GM23248 (cell line): ENCODE measurements at regions not wholly inside any gene's neighbourhood (a gene's known extent, or its start where the extent isn't known, plus 50 kb on each side); places are given as distances from the start of the nearest gene placed in this dataset.

ENCODE experiments used
- EZH2 ChIP-seq: fragments of 200-600 bp; sonication (generic); IDR thresholded peaks from 2 replicates; pipeline ENCODE4 v1.6.1; 2018; ENCODE audit warnings: antibody characterized with exemption, mild to moderate bottlenecking; ENCODE audit not compliant: insufficient read depth, poor library complexity, severe bottlenecking
- EZH2phosphoT487 ChIP-seq: fragments of 200-600 bp; sonication (generic); IDR thresholded peaks from 2 replicates; pipeline ENCODE4 v1.6.1; 2018; ENCODE audit warnings: antibody characterized with exemption, moderate library complexity, mild to moderate bottlenecking, low read depth; ENCODE audit not compliant: insufficient read depth

- TF ChIP-seq EZH2phosphoT487 (no peak), EZH2 (no peak)
These were observed 91.5 kb downstream of the XCL2 start for GRCh38 chr1:168452329-168452728.
